HEK293 (cell line): ENCODE measurements at regions not wholly inside any gene's neighbourhood (a gene's known extent, or its start where the extent isn't known, plus 50 kb on each side); places are given as distances from the start of the nearest gene placed in this dataset.

ENCODE experiments used
- ATF2 ChIP-seq: fragments of 450-650 bp; formaldehyde crosslinking; IDR thresholded peaks from 2 replicates; pipeline ENCODE4 v1.5.1; 2016; ENCODE audit warnings: missing biosample characterization, missing genetic modification characterization, low read depth
- CTCF ChIP-seq: fragments of 450-650 bp; formaldehyde crosslinking; IDR thresholded peaks from 2 replicates; pipeline ENCODE4 v1.5.1; 2016; ENCODE audit warnings: missing biosample characterization, missing genetic modification characterization
- KLF7 ChIP-seq: fragments of 450-650 bp; formaldehyde crosslinking; IDR thresholded peaks from 2 replicates; pipeline ENCODE4 v1.5.1; 2016; ENCODE audit warnings: missing biosample characterization, missing genetic modification characterization, borderline replicate concordance
- SETDB1 ChIP-seq: IDR thresholded peaks from one replicate; pipeline ENCODE4 v1.6.1; 2017; ENCODE audit warnings: mild to moderate bottlenecking, low read length, moderate library complexity, mixed read lengths; ENCODE audit not compliant: insufficient read length
- TCF7L2 ChIP-seq: IDR thresholded peaks from 2 replicates; pipeline ENCODE4 v1.6.1; 2011; ENCODE audit warnings: low read depth, mild to moderate bottlenecking, inconsistent platforms, low read length, moderate library complexity, borderline replicate concordance
- ZBTB8A ChIP-seq: fragments of 450-650 bp; formaldehyde crosslinking; IDR thresholded peaks from 2 replicates; pipeline ENCODE4 v1.5.1; 2016; ENCODE audit warnings: missing biosample characterization, missing genetic modification characterization
- ZNF37A ChIP-seq: fragments of 450-650 bp; IDR thresholded peaks from 2 replicates; pipeline ENCODE4 v1.5.1; 2018; ENCODE audit warnings: missing biosample characterization, missing genetic modification characterization
- ZNF488 ChIP-seq: fragments of 450-650 bp; formaldehyde crosslinking; IDR thresholded peaks from 2 replicates; pipeline ENCODE4 v1.5.1; 2016; ENCODE audit warnings: missing biosample characterization, missing genetic modification characterization

- TF ChIP-seq TCF7L2 = no peak
- no peak for TF ChIP-seq CTCF (tag by site-specific recombination)
- no peak for TF ChIP-seq SETDB1
- no peak for TF ChIP-seq KLF7 (tag by site-specific recombination)
- TF ChIP-seq ZBTB8A (tag by site-specific recombination) = no peak
- TF ChIP-seq ZNF37A (tag by site-specific recombination) = no peak
- TF ChIP-seq ATF2 (tag by site-specific recombination) = no peak
- no peak for TF ChIP-seq ZNF488 (tag by site-specific recombination)
Measured at GRCh38 chr4:26099967-26100366, 185.9 kb downstream of the SMIM20 start.
